ENCODE measurements at regions not wholly inside any gene's neighbourhood (a gene's known extent, or its start where the extent isn't known, plus 50 kb on each side); places are given as distances from the start of the nearest gene placed in this dataset.

DNA sequence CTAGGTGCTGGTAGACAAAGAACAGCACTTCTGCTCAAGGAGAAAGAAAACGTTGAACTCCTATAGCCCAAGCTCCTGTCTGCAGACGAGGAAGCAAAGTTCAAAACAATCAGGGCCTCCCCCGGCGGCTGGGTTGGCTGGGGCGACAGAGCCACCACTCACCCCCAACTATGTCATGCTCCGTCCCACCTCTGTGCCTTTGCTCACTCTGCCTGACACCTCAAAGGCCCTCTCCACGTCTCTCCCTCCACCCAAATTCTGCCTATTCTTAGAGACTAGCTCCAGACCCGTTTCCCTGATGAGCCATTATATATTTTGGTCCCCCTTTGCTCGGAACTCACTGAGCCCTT lies 304.3 kb downstream of the TLE3 start:
- no peak for DNase-seq (ENCODE audit: low read depth)

- DNase-seq (ENCODE audit: low read depth), result no peak
These were observed 303.8 kb downstream of the TLE3 start for GRCh38 chr15:69793781-69794451.

DNA sequence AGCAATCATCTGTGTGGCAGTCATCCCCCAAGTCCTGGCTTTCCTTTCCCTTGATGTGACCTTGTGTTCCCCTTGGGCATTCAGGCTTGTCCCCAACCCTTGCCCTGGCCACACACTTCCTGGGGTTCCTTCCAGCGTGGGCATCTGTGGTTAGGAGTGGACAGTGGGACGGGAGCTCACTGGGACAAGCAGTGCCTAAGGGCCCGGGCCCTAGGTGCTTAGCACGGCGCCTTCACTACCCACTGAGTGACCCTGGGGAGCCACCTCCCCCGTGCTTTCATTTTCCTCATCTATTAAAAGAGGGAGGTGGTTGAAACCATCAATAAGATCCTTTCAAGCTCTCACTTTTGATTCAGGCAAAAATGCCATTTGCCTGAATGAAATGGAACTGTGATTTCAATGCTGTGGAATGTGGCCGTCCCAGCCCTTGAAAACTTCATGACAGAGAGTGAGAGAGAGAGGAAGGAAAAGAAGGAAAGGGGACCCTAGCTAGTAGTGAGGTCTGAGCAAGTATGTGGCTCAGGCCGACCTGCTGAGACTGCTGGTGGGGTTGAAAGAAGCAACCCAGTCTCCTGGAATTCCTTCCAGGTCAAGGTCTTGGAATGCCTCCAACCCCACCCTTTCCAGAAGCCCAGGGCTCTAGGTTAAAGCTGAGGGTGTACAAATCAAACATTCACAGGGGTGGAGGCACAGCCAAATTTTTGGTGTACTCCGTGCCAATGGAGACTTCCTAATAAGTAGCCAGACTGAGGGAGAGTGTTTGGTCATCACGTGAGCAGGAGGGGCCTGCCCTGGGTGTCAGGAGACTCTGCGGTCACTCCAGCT lies 302.9 kb downstream of the TLE3 start:
- no peak for DNase-seq (ENCODE audit: low read depth)

DNA sequence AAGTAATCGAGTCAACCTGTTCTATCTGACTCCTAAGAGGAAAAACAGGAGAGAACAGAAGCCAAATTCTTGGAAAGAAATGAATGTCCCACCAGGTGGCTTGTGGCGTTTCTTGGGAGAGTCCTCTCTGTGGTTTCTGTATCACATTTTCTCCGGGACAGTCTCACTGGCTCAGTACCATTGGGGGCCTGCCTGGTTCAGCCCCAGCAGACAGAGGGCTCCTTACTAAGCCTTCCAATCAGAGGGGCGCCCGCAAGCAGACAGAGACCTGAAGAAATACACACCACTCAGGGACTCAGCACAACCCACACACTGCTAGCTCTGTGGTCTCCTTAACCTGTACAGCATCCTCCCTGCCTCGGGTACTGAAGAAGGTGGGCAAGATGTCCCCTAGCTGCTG lies 302.1 kb downstream of the TLE3 start:
- no peak for DNase-seq (ENCODE audit: low read depth)

DNA sequence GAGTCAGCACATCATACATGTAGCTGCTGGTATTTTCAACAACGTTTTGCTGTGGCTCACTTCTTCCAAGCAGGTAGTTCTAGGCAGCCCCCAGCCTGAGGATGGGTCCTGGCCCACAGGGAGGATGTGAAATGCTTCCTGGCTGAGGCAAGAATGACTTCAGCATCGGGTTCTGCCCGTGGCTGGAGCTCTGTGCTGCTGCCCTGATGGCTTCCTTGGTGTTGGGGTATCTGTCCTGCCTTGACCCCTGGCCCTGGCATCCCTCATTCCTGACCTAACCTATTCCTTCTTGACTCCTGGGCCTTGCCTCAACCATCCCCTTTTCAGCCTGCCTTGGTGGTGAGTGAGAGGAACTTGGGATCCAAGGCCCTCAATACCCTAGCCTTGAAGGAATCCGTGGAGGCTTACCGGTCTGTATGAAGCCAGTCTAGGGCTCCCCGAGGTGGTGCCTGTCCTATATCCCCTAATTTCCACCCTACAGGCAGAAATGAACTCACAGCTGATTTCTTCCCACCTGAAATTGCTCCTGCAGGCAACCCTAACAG lies 300.6 kb downstream of the TLE3 start:
- DNase-seq (ENCODE audit: low read depth), result no peak

- no peak for DNase-seq (ENCODE audit: low read depth)
These were observed 300.1 kb downstream of the TLE3 start for GRCh38 chr15:69797615-69798014.

- DNase-seq (ENCODE audit: low read depth), result no peak
These were observed 299.1 kb downstream of the TLE3 start for GRCh38 chr15:69798481-69799250.

DNA sequence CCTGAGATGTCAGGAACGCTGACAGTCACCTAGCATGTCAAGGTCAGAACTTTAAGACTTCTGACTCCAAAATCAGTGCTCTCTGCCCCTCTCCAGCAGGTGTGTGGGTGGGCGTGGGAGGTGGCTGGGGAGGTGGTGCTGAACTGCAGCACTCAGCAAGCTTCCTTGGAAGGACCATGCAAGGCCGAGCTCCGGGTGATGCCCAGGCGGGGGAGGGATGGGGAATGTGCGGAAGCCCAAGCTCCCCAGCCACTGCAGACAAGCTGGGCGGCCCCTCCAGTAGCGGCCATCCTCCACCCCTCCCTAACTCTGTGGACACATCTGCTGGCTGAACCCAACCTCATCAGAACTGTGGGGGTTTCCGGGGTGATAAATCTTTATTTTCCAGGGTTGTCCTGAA lies 296.6 kb downstream of the TLE3 start:
- no peak for DNase-seq (ENCODE audit: low read depth)

GRCh38 chr15:69802432-69802831 lies 295.3 kb downstream of the TLE3 start:
- no peak for DNase-seq (ENCODE audit: low read depth)

DNA sequence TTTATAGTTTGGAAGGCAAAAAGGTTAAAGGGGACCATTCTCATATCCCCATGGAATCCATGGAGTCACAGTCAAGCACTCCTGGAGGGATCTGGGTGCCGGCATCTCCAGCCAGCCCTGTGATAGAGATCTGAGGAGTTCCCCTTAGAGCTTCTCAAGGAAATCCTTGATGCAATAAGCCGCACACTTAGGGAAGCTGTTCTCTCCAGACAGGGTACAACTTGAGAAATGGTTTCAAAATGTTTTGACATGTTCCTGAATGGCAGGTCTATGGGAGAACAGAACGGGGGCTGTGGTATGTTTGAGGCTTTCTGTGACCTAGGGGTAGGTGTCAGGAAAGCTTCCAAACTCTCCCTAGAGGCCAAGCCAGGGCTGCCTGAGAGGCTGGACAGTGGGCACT lies 292.9 kb downstream of the TLE3 start:
- no peak for DNase-seq (ENCODE audit: low read depth)

DNA sequence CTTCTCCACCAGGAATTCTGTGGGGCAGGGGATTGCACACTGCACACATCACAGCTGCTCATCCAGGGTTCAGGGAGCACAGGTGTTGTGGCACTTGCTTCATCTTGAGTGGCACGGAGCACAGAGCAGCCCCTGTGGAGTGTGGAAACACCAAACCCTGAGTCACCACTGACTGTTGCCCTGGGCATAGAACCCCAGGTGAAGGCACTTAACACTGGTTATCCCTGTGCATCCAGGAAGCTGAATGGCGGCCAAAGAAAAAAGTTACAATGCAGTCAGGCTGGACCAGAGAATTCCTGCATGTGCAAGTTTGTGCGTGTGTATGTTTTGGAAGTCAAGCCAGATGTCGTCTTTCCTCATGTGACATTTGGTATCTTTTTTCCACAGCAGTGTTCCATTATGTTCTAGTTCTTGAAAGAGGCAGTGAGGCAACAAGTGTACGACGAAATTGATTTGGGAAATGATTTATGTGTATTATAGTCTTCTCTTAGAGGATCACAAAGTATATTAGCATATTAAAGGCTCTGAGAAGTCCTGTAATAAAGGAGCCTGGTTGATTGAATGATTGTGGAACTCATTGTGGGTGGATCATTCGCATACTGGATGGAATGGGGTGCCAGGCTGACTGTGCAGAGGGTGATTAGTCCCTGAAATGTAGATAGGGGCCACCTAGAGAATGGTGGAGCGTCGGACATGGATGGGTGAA lies 292.3 kb downstream of the TLE3 start:
- DNase-seq (ENCODE audit: low read depth), result no peak

GRCh38 chr15:69806287-69806915 lies 291.3 kb downstream of the TLE3 start:
- no peak for DNase-seq (ENCODE audit: low read depth)

GRCh38 chr15:69807721-69808120 lies 290.0 kb downstream of the TLE3 start:
- no peak for DNase-seq (ENCODE audit: low read depth)

DNA sequence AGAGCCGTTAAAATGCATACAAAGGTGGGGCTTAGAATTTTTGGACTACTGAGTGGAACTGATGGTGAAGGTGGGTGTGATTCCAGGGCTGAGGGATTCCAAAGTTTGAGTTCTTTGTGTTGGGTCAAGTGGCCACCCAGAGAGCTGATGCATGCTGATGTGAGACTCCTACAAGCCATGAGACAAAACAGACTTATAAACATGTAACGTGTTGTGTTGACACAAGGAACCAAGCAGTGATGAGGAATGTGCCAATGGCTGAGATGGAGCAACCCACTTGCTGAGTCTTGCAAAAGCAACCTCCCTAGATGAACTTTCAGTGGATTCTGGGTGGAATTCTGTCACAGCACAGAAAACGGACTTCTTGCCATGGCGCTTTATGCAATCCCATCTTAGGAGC lies 289.0 kb downstream of the TLE3 start:
- DNase-seq (ENCODE audit: low read depth), result no peak

DNA sequence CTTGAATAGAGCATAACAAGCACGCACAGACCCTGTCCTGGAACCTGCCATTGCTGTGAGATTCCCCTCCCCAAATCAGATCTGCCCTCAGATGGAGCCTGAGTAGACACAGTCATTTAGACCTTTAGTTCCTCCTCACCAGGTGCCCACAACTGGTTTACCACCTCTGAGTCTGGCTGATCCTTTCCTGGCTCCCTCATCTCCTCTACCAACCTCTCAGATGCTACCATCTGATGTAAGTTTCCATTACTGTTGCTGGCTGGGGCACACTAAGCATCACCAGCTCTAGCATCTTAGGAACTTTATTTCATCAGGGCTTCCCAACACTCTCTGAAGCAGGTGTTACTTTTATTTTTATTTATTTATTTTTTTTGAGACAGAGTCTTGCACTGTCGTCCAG lies 288.3 kb downstream of the TLE3 start:
- DNase-seq (ENCODE audit: low read depth), result no peak

DNA sequence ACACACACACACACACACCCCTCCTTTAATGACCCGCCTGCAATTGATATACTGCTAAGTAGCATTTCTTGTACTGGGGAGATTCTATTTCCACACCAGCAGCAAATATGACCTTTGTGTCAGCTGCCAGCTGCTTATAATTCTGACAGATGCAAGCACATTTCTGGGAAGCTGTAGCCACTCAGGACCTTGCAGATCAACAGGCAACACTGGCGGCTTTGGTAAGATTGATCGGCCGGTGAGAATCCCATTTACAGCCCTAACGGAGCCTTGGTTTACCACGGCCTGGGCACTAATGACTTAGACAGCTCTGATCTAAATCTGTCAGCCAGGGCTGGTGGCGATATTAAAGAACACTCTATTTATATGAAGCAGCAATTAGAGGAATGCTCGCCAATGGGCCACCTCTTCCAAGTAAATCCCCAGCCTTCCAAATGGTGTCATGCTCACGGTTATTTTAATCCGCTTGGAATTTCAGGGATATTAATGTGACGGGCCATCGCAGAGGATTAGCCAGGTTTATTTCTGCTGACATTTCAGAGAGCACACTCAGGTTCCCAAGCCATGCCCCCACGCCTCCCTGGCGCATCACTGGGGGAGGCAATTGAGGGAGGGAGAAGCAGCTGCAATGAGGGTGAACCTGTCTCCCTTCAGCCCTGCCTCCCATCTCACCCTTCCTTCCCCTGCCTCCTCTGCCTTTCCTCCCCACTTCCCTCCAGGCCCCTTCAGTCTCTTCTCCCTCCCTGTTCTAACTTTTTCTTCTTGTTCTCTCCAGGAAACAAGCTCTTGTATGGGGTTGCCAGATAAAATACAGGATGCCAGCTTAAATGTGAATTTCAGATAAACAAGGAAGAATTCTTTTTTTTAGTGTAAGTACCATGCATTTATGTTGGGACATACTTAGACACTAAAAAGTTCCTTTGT lies 287.0 kb downstream of the TLE3 start:
- no peak for DNase-seq (ENCODE audit: low read depth)

DNA sequence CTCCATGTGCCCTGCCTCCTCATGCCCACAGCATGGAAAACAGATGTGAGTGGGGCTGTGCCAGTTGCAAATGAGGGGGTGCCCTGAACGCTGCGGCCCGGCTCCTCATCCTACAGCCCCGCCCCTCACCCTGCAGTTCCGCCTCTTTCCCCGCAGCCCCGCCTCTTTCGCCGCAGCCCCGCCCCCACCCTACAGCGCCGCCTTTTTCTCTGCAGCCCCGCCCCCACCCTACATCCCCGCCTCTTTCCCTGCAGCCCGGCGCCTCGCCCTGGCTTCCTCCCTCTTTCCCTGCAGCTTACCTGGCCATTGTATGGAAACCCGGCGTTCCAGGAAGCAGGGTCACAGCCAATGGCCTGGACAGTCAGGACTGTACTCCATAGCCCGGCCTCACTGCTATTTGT lies 284.9 kb downstream of the TLE3 start:
- DNase-seq (ENCODE audit: low read depth), result no peak

DNA sequence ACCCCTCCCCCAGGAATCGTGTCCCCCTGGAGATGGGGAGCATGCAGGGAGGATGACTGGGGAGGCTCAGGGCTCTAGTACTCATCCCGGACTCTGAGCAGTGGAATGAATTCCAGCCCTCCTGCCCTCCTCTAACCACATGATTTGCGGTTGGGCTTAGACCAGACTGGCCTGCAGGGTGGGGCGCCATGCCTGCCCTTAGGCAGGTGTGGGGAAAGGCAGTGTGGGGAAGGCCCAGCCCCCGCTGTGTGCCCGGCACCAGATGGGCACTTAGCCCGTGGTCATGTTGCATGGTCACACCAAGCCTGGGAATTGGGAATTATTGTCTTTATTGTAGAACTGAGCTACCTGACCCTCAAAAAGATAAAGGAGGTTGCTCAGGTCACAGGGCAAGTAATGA lies 283.8 kb downstream of the TLE3 start:
- DNase-seq (ENCODE audit: low read depth), result no peak

- DNase-seq (ENCODE audit: low read depth), result no peak
These were observed 282.8 kb downstream of the TLE3 start for GRCh38 chr15:69814932-69815331.

DNA sequence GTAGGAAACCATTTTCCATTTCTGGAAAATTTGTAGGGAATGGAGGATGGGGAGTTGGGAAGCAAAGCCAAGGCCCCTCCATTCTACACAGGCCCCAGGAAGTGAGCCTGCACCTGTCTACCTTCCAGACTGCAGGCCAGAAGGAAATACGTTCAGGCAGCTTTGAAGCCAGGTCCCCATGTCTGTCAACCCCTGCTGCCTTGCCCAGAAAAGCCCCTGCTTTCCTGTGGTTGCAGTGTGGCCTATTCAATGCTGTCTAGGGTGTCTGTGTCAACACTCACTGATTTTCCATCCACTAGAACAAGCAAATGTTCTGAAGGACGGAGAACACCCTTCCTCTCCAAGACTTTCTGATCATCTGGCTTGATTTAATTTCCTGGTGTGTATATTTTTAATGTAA lies 281.9 kb downstream of the TLE3 start:
- DNase-seq (ENCODE audit: low read depth), result no peak

DNA sequence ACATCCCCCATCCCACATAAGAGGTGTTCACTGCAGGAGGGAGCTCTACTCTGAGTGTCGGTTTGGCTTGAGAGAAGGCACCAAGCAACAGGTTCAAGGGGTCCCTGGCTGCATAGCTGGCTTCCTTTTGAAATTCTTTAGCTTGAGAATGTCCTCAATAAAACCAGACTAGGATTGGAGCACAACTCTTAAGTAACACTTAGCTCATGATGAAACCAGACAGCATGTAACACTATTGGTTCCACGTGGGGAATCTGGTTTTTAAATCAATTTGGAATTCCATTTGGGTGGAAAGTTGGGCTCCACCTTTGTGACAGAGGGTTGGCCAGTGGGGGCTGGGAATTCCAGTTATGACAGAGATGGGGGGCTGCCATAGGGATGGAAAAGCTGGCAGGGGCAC lies 281.2 kb downstream of the TLE3 start:
- DNase-seq (ENCODE audit: low read depth), result no peak
